ENCODE measurements at regions not wholly inside any gene's neighbourhood (a gene's known extent, or its start where the extent isn't known, plus 50 kb on each side); places are given as distances from the start of the nearest gene placed in this dataset.

GRCh38 chr1:234776876-234777855 is 167.2 kb upstream of the IRF2BP2 start:
- no peak for TF ChIP-seq FOXM1 (IDR thresholded peaks at IDR 0.05; ENCODE audit: borderline replicate concordance, low read depth)
- TF ChIP-seq EGR1 (IDR thresholded peaks at IDR 0.05), result peak; percentile 20; the same call in 1 of the 2 replicates
- no peak for TF ChIP-seq YY1 (IDR thresholded peaks at IDR 0.05; ENCODE audit: low read depth)

DNA sequence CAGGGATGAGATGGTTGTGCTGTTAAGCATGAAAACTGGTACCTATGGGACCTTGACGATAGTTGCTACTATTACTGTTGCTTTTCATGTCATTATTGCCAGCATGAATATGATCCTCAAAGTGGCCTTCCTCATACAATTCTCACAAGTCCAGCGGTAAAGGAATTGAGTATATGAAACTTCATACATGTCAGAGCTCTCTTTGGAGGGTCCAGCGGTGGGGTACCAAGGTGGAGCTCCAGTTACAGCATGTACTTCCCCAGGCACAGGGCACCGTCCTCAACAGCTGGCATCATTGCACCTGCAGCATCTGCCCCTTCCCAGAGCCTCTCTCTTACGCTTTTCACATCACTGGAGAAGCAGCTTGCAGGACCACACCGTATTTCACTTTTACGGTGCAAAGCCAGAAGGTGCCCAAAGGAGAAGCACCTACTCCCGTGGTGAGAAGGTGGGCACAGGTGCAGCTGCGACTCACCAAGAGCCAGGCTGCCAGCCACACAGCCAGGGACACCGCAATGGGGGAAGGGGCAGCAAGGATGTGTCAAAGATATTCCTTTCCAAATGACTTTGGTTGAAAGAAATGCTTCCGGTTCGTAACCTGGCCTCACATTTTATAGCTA is 166.4 kb upstream of the IRF2BP2 start:
- TF ChIP-seq, protein P1, sequence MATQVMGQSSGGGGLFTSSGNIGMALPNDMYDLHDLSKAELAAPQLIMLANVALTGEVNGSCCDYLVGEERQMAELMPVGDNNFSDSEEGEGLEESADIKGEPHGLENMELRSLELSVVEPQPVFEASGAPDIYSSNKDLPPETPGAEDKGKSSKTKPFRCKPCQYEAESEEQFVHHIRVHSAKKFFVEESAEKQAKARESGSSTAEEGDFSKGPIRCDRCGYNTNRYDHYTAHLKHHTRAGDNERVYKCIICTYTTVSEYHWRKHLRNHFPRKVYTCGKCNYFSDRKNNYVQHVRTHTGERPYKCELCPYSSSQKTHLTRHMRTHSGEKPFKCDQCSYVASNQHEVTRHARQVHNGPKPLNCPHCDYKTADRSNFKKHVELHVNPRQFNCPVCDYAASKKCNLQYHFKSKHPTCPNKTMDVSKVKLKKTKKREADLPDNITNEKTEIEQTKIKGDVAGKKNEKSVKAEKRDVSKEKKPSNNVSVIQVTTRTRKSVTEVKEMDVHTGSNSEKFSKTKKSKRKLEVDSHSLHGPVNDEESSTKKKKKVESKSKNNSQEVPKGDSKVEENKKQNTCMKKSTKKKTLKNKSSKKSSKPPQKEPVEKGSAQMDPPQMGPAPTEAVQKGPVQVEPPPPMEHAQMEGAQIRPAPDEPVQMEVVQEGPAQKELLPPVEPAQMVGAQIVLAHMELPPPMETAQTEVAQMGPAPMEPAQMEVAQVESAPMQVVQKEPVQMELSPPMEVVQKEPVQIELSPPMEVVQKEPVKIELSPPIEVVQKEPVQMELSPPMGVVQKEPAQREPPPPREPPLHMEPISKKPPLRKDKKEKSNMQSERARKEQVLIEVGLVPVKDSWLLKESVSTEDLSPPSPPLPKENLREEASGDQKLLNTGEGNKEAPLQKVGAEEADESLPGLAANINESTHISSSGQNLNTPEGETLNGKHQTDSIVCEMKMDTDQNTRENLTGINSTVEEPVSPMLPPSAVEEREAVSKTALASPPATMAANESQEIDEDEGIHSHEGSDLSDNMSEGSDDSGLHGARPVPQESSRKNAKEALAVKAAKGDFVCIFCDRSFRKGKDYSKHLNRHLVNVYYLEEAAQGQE (IDR thresholded peaks at IDR 0.05; ENCODE audit: low read depth), result no peak
- no peak for TF ChIP-seq USF1 (IDR thresholded peaks at IDR 0.05)
- TF ChIP-seq TEAD4 (IDR thresholded peaks at IDR 0.05), result no peak
- TF ChIP-seq RAD21 (IDR thresholded peaks at IDR 0.05; ENCODE audit: low read depth), result no peak
- TF ChIP-seq CREB1 (IDR thresholded peaks at IDR 0.05; ENCODE audit: low read depth), result no peak
- TF ChIP-seq TCF12 (IDR thresholded peaks at IDR 0.05; ENCODE audit: low read depth), result no peak
- no peak for TF ChIP-seq CEBPB (IDR thresholded peaks at IDR 0.05)
- TF ChIP-seq EGR1 (IDR thresholded peaks at IDR 0.05), result no peak

DNA sequence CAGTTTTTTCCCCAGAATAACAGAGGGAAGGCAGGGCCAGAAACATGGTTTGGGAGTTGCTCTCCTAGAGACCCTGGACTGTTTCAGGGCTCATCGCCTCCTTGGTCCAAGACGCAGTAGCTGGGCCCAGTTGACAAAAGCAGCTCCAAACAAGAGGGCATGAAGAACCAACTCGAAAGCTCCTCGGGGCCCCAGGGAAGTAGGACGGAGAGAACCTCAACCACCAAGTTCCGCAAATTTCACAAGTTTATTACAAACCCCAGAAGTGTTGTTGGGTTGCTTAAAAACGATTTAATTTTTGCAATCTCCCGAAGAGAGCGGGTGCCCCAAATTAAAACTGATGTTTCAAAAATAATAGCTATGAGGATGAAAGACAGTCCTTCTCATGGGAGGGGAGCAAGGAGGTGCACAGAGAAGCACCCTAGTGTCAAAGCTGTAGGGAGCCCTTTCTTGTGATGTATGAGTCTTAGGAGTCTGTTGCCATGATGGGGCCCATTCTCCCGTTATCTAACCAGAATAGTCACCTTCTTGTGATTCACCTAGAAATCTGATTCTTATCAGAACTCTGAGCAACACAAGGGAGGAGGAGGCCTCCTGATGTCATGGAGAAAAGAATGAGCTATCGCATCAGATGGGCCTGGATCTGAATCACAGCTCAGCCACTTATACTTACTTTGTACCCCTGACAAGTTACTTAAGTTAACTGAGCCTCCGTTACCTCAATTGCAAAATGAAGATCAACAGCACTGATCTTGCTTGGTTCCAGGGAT is 165.7 kb upstream of the IRF2BP2 start:
- TF ChIP-seq EGR1 (IDR thresholded peaks at IDR 0.05) (no peak), EP300 (IDR thresholded peaks at IDR 0.05; ENCODE audit: borderline replicate concordance) (no peak), TEAD4 (IDR thresholded peaks at IDR 0.05) (no peak), USF1 (IDR thresholded peaks at IDR 0.05) (no peak), FOXM1 (IDR thresholded peaks at IDR 0.05; ENCODE audit: borderline replicate concordance, low read depth) (no peak), TAF1 (IDR thresholded peaks at IDR 0.05; ENCODE audit: low read depth) (no peak), TCF12 (IDR thresholded peaks at IDR 0.05; ENCODE audit: low read depth) (no peak), RAD21 (IDR thresholded peaks at IDR 0.05; ENCODE audit: low read depth) (no peak), YY1 (IDR thresholded peaks at IDR 0.05; ENCODE audit: low read depth) (no peak), CREB1 (IDR thresholded peaks at IDR 0.05; ENCODE audit: low read depth) (no peak), CEBPB (IDR thresholded peaks at IDR 0.05) (no peak)
- TF ChIP-seq, protein P2, sequence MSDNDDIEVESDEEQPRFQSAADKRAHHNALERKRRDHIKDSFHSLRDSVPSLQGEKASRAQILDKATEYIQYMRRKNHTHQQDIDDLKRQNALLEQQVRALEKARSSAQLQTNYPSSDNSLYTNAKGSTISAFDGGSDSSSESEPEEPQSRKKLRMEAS (IDR thresholded peaks at IDR 0.05), result no peak
- TF ChIP-seq, protein P1 (IDR thresholded peaks at IDR 0.05; ENCODE audit: low read depth), result no peak

DNA sequence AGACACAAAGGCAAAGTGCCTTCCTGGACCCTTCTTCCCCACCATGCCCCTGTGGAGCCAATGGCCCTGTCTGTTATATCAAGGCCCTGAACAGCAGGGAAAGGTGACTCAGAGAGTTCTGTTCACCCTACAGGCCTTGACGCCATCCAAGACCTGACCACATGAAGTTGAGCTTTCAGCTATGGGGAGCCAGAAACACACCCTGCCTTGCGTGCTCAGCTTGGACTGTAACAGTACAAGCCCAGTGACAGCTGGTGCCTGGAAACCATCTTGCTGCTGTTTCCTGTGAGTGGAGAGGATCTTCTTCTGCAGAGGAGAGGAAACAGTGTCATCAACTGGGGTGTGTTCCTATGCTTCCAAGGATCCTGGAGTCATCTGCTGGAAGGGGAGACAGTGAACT is 165.0 kb upstream of the IRF2BP2 start:
- TF ChIP-seq, protein P1 (IDR thresholded peaks at IDR 0.05; ENCODE audit: low read depth), result no peak
- TF ChIP-seq NFIC (IDR thresholded peaks at IDR 0.05) (no peak), EGR1 (IDR thresholded peaks at IDR 0.05) (no peak), TEAD4 (IDR thresholded peaks at IDR 0.05) (no peak), USF1 (IDR thresholded peaks at IDR 0.05) (no peak), CREB1 (IDR thresholded peaks at IDR 0.05; ENCODE audit: low read depth) (no peak), FOXM1 (IDR thresholded peaks at IDR 0.05; ENCODE audit: borderline replicate concordance, low read depth) (no peak), RAD21 (IDR thresholded peaks at IDR 0.05; ENCODE audit: low read depth) (no peak), TCF12 (IDR thresholded peaks at IDR 0.05; ENCODE audit: low read depth) (no peak), ZBTB7A (IDR thresholded peaks at IDR 0.05; ENCODE audit: low read depth) (no peak), TAF1 (IDR thresholded peaks at IDR 0.05; ENCODE audit: low read depth) (no peak), YY1 (IDR thresholded peaks at IDR 0.05; ENCODE audit: low read depth) (no peak), EP300 (IDR thresholded peaks at IDR 0.05; ENCODE audit: borderline replicate concordance) (no peak), CEBPB (IDR thresholded peaks at IDR 0.05) (no peak)
- TF ChIP-seq, protein P2 (IDR thresholded peaks at IDR 0.05), result no peak
